ENCODE measurements at regions not wholly inside any gene's neighbourhood (a gene's known extent, or its start where the extent isn't known, plus 50 kb on each side); places are given as distances from the start of the nearest gene placed in this dataset.
A peak's percentile ranks its signal among the peaks of the same experiment; 100 is the strongest.
"Not testable (repeated sequence)": the region's sequence is repeated elsewhere in the genome, so short reads cannot be mapped to it uniquely, and the experiment has no call there.

DNA sequence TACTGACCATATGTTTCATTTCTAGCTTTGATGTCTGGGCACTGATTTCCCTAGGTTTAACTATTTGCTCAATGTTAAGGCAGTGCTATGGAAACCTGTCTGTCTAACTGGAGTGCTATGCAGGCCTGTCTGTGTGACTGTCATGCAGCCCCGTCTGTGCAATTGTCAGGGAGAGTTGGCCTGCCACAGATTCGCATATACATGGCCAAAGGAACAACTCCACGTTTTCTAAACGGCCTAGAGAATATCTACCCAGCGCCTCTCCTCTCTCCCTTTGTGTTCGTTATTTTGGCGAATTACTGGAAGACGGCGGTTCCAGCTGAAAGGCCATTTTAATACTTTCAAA, 59.6 kb upstream of the PSME4 start:
- BruUV-seq (replicated peaks), result no TSS peak
- no peak overlapping the region for H3K27ac ChIP-seq (ENCODE audit: low read length)
- no peaks in the 10 kb centered on the region for H3K9me3 ChIP-seq (ENCODE audit: control insufficient read depth, insufficient read depth, low read depth, low read length)
- ChIA-PET POLR2A (no interaction called here), CTCF (no interaction called here)
- intact Hi-C loops (cut with micrococcal nuclease; ENCODE audit: unreplicated experiment), result no loop called here
- no peak overlapping the region for H3K4me3 ChIP-seq (ENCODE audit: low read depth in 2 of 2, low read length in 2 of 2)
- ATAC-seq, result no peak
- no peak for DNase-seq (ENCODE audit: low read depth, low spot score)
- no peaks in the 10 kb centered on the region for H3K4me1 ChIP-seq (ENCODE audit: control insufficient read depth, insufficient read depth, low read length)
- no peak for TF ChIP-seq SIN3A (IDR thresholded peaks at IDR 0.05; ENCODE audit: borderline replicate concordance, insufficient read depth, low read depth, low read length)
- TF ChIP-seq, protein P1, sequence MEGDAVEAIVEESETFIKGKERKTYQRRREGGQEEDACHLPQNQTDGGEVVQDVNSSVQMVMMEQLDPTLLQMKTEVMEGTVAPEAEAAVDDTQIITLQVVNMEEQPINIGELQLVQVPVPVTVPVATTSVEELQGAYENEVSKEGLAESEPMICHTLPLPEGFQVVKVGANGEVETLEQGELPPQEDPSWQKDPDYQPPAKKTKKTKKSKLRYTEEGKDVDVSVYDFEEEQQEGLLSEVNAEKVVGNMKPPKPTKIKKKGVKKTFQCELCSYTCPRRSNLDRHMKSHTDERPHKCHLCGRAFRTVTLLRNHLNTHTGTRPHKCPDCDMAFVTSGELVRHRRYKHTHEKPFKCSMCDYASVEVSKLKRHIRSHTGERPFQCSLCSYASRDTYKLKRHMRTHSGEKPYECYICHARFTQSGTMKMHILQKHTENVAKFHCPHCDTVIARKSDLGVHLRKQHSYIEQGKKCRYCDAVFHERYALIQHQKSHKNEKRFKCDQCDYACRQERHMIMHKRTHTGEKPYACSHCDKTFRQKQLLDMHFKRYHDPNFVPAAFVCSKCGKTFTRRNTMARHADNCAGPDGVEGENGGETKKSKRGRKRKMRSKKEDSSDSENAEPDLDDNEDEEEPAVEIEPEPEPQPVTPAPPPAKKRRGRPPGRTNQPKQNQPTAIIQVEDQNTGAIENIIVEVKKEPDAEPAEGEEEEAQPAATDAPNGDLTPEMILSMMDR (IDR thresholded peaks at IDR 0.05), result no peak
- no peak for TF ChIP-seq TCF7L2 (IDR thresholded peaks at IDR 0.05; ENCODE audit: low read depth, low read length)
- TF ChIP-seq POLR2AphosphoS5 (IDR thresholded peaks at IDR 0.05; ENCODE audit: low read depth, low read length), result no peak
- TF ChIP-seq, protein P2, sequence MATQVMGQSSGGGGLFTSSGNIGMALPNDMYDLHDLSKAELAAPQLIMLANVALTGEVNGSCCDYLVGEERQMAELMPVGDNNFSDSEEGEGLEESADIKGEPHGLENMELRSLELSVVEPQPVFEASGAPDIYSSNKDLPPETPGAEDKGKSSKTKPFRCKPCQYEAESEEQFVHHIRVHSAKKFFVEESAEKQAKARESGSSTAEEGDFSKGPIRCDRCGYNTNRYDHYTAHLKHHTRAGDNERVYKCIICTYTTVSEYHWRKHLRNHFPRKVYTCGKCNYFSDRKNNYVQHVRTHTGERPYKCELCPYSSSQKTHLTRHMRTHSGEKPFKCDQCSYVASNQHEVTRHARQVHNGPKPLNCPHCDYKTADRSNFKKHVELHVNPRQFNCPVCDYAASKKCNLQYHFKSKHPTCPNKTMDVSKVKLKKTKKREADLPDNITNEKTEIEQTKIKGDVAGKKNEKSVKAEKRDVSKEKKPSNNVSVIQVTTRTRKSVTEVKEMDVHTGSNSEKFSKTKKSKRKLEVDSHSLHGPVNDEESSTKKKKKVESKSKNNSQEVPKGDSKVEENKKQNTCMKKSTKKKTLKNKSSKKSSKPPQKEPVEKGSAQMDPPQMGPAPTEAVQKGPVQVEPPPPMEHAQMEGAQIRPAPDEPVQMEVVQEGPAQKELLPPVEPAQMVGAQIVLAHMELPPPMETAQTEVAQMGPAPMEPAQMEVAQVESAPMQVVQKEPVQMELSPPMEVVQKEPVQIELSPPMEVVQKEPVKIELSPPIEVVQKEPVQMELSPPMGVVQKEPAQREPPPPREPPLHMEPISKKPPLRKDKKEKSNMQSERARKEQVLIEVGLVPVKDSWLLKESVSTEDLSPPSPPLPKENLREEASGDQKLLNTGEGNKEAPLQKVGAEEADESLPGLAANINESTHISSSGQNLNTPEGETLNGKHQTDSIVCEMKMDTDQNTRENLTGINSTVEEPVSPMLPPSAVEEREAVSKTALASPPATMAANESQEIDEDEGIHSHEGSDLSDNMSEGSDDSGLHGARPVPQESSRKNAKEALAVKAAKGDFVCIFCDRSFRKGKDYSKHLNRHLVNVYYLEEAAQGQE (IDR thresholded peaks at IDR 0.05; ENCODE audit: insufficient read depth in 1 of 2, low read depth in 2 of 2, low read length in 1 of 2), result no peak
- no peaks in the 10 kb centered on the region for H3K36me3 ChIP-seq (ENCODE audit: control insufficient read depth, insufficient read depth, low read length)
- in situ Hi-C loops (cut with HindIII; ENCODE audit: low pct_unique_long_range_greater_than_20kb, low sequenced_read_pairs), result no loop called here
- H3K27me3 ChIP-seq (ENCODE audit: control insufficient read depth, insufficient read depth, low read length), result no peaks in the 10 kb centered on the region

DNA sequence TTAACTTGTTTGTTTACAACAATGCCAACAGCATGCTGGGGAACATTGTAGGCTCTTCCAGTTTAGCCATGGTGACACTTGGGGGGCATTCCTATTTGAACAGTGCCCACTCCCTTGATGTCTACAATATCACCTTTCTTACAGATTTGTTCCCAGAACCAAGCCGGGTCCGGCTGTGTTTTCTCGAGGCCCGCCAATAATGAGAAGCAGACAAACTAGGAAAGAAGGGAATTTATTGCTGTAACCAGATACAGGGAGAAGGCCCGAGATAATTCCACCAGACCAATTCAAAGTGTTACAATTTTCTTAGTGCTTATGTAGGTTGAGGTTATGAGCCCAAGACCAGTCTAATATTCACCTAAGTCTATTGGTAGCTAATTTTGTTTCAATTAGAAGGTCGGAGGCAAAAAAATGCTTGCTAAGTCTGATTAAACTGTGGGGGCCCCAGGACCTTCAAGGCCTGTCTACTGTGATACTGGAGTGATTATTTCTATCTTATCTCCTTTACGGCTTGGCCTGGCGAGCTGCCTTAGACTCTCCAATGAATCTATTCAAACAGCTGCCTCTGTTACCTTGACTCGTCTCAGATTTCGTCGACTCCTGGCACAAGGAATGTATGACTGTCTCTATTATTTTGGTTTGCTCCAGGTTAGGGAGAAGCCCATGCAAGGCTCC, 59.1 kb upstream of the PSME4 start:
- H3K4me3 ChIP-seq (ENCODE audit: low read depth in 2 of 2, low read length in 2 of 2), result no peak overlapping the region
- H3K27me3 ChIP-seq (ENCODE audit: control insufficient read depth, insufficient read depth, low read length), result no peaks in the 10 kb centered on the region
- POLR2A ChIA-PET, result no interaction called here
- no peaks in the 10 kb centered on the region for H3K9me3 ChIP-seq (ENCODE audit: control insufficient read depth, insufficient read depth, low read depth, low read length)
- no peak overlapping the region for H3K27ac ChIP-seq (ENCODE audit: low read length)
- no peaks in the 10 kb centered on the region for H3K4me1 ChIP-seq (ENCODE audit: control insufficient read depth, insufficient read depth, low read length)
- ATAC-seq (0 out of 2 replicates have a peak, but pooled peaks have one; percentile 34), DNase-seq (ENCODE audit: low read depth, low spot score) (no peak)
- intact Hi-C loops (cut with micrococcal nuclease; ENCODE audit: unreplicated experiment) (no loop called here), in situ Hi-C loops (cut with HindIII; ENCODE audit: low pct_unique_long_range_greater_than_20kb, low sequenced_read_pairs) (no loop called here)
- TF ChIP-seq POLR2AphosphoS5 (IDR thresholded peaks at IDR 0.05; ENCODE audit: low read depth, low read length) (no peak), TCF7L2 (IDR thresholded peaks at IDR 0.05; ENCODE audit: low read depth, low read length) (no peak), SIN3A (IDR thresholded peaks at IDR 0.05; ENCODE audit: borderline replicate concordance, insufficient read depth, low read depth, low read length) (no peak)
- TF ChIP-seq, protein P2 (IDR thresholded peaks at IDR 0.05; ENCODE audit: insufficient read depth in 1 of 2, low read depth in 2 of 2, low read length in 1 of 2), result no peak
- TF ChIP-seq, protein P1 (IDR thresholded peaks at IDR 0.05), result no peak
- CTCF ChIA-PET, result no interaction called here
- BruUV-seq (replicated peaks), result no TSS peak
- no peaks in the 10 kb centered on the region for H3K36me3 ChIP-seq (ENCODE audit: control insufficient read depth, insufficient read depth, low read length)

DNA sequence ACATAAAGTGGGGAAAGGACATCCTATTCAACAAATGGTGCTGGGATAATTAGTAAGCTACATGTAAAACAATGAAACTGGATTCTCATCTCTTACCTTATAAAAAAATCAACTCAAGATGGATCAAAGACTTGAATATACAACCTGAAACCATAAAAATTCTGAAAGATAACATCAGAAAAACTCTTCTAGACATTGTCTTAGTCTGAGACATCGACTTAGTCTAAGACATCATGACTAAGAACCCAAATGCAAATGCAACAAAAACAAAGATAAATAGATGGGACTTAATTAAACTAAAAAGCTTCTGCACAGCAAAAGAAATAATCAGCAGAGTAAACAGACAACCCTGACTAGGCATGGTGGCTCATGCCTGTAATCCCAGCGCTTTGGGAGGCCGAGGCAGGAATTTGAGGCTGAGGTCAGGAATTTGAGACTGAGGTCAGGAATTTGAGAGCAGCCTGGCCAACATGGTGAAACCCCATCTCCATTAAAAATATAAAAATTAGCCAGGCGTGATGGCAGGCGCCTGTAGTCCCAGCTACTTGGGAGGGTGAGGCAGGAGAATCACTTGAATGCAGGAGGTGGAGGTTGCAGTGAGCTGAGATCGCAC, 54.8 kb upstream of the PSME4 start:
- H3K9me3 ChIP-seq (ENCODE audit: control insufficient read depth, insufficient read depth, low read depth, low read length); intact Hi-C loops (cut with micrococcal nuclease; ENCODE audit: unreplicated experiment); in situ Hi-C loops (cut with HindIII; ENCODE audit: low pct_unique_long_range_greater_than_20kb, low sequenced_read_pairs); H3K27me3 ChIP-seq (ENCODE audit: control insufficient read depth, insufficient read depth, low read length); BruUV-seq (replicated peaks); H3K36me3 ChIP-seq (ENCODE audit: control insufficient read depth, insufficient read depth, low read length); CTCF ChIA-PET; H3K4me1 ChIP-seq (ENCODE audit: control insufficient read depth, insufficient read depth, low read length); DNase-seq (ENCODE audit: low read depth, low spot score); ATAC-seq; H3K4me3 ChIP-seq (ENCODE audit: low read depth in 2 of 2, low read length in 2 of 2); POLR2A ChIA-PET; H3K27ac ChIP-seq (ENCODE audit: low read length): not testable (repeated sequence)

Data from Panc1 (cell line).